ENCODE measurements at regions not wholly inside any gene's neighbourhood (a gene's known extent, or its start where the extent isn't known, plus 50 kb on each side); places are given as distances from the start of the nearest gene placed in this dataset.

DNA sequence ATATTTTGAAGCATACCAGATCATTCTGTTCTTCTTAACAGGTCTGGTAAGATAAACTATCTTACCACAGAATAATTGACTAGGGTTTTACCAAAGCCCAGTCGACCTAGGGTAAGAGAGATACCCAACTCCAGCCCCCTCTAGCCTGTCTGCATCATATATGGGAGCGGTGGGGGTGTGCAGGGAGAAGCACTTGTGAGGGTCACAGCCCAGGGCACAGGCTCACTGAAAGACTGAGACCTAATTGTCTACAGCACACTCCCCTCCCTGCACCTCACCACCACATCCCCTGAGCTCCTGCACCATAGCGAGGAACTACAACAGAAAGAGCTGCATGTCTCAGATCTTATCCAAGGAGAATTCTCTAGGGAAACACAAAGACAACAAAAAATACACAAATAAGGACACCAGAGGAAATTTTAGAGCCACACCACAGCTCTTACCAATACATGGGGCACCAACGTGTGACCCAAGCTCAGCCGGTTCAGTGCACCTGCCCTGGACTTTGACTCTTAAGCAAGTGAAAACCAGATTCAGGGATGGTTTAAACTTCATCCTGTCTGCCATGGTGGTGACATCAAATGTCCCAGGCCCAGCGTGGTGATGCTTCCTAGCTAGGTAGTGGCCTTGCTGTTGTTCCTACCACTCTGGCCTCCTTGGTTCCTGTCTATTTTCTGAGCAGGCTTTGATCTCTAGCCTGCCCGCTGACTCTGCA is 150.8 kb downstream of the HERPUD2 start:
- TF ChIP-seq, protein P1, sequence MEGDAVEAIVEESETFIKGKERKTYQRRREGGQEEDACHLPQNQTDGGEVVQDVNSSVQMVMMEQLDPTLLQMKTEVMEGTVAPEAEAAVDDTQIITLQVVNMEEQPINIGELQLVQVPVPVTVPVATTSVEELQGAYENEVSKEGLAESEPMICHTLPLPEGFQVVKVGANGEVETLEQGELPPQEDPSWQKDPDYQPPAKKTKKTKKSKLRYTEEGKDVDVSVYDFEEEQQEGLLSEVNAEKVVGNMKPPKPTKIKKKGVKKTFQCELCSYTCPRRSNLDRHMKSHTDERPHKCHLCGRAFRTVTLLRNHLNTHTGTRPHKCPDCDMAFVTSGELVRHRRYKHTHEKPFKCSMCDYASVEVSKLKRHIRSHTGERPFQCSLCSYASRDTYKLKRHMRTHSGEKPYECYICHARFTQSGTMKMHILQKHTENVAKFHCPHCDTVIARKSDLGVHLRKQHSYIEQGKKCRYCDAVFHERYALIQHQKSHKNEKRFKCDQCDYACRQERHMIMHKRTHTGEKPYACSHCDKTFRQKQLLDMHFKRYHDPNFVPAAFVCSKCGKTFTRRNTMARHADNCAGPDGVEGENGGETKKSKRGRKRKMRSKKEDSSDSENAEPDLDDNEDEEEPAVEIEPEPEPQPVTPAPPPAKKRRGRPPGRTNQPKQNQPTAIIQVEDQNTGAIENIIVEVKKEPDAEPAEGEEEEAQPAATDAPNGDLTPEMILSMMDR (IDR thresholded peaks at IDR 0.05): no peak
- TF ChIP-seq EZH2 (IDR thresholded peaks at IDR 0.05) (no peak), EZH2phosphoT487 (IDR thresholded peaks at IDR 0.05) (no peak)

All from neural progenitor cell (in vitro differentiated cells).